Activated CD8-positive, alpha-beta memory T cell treated with anti-CD3 and anti-CD28 coated beads, Interleukin-2, amount 50 U/mL, for 24 hours (primary cell): ENCODE measurements at regions not wholly inside any gene's neighbourhood (a gene's known extent, or its start where the extent isn't known, plus 50 kb on each side); places are given as distances from the start of the nearest gene placed in this dataset.
"Not testable (repeated sequence)": the region's sequence is repeated elsewhere in the genome, so short reads cannot be mapped to it uniquely, and the experiment has no call there.

Experiments
- DNase-seq: peaks from one replicate; pipeline ENCODE4 v3.0.0-alpha.2; 2020; ENCODE audit errors: extremely low read depth

DNA sequence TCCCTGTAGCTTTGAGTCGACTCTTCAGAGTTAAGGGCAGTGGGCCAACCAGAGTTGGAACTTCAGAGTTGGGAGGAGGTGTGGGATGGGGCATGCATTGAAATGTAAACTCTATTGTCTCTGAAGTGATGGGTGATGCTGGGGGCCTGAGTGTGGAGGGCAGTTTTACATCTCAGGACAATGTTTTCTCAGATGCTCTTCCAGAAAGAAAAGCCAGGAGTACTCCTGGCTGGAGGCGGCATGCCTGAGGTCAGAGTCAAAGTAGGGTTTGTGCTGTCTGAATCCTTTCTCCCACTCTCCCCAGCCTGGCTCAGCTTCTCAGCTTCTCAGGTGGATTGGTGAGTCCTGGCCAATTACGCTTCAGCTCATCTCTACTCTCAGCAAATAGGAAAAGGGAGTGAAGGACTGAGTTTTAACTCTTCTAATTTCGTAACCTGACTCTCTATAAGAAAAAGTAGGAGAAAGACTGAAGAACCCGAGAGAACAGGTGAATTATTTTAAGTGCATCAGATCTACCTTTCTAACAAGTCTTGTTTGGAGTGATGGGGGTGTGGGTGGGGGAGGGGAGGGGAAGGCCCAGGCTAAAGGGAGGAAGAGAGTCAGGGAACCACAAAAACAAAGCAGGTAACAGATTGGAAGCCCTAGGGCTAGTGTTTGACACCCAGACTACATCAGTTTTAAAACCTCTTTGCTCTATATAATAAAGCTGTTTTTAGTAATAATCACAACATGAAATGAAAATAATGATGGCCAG is 107.5 kb upstream of the PELI1 start:
- DNase-seq: no peak

DNA sequence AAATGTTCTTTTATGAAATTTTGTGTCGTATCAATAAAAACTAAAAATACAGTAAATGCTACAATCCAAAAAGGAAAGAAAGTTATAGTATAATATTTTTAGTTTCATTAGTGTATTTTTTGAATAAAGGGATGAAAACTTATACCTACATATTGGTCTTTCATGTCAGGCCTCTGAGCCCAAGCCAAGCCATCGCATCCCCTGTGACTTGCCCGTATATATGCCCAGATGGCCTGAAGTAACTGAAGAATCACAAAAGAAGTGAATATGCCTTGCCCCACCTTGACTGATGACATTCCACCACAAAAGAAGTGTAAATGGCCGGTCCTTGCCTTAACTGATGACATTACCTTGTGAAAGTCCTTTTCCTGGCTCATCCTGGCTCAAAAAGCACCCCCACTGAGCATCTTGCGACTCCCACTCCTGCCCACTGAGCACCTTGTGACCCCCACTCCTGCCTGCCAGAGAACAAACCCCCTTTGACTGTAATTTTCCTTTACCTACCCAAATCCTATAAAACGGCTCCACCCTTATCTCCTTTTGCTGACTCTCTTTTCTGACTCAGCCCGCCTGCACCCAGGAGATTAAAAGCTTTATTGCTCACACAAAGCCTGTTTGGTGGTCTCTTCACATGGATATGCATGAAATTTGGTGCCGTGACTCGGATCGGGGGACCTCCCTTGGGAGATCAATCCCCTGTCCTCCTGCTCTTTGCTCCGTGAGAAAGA is 108.2 kb upstream of the PELI1 start:
- DNase-seq: not testable (repeated sequence)

DNA sequence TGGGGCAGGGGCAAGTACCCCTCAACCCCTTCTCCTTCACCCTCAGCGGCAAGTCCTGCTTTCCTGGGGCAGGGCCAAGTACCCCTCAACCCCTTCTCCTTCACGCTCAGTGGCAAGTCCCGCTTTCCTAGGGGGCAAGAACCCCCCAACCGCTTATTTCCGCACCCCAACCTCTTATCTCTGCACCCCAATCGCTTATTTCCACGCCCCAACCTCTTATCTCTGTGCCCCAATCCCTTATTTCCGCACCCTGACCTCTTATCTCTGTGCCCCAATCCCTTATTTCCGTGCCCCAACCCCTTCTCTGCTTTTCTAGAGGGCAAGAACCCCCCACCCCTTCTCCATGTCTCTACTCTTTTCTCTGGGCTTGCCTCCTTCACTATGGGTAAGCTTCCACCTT is 109.2 kb upstream of the PELI1 start:
- not testable (repeated sequence) for DNase-seq

DNA sequence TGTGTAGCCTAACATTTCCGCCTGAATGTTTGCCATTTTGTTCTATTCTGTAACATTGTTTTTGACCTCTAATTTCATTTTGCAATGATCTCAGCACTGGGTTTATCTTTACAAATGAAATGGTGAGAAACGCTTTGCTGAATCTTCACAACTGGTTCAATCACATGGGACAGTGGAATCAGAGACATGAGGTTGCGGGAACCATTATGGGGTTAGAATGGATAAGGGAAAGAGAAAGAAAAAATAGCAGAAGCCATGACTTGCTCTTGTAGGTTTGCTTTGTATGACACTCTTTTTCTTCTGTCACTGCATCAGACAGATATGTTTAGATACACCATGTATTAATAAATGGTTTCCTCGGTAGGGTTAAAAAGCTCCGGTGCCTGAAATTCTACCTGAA is 114.3 kb upstream of the PELI1 start:
- no peak for DNase-seq

DNA sequence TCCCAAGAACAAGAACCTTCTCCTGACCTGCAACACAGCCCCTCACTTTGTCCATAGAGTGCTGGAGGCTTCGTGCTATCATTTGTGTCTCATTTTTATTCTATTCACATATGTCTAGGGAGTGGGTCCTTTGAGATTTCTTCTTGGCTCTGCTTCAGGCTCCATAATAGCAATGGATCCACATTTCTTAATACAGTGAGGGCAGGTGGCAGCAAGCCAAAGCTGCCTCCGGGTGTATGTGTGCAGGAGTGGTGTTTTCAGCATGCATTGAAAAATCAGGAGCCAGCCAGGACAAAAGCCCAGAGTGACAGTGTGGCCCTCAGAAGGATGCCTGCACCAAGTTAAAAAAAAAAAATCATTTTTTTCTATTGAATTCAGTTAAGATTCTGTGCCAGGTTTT is 115.1 kb upstream of the PELI1 start:
- DNase-seq: no peak

DNA sequence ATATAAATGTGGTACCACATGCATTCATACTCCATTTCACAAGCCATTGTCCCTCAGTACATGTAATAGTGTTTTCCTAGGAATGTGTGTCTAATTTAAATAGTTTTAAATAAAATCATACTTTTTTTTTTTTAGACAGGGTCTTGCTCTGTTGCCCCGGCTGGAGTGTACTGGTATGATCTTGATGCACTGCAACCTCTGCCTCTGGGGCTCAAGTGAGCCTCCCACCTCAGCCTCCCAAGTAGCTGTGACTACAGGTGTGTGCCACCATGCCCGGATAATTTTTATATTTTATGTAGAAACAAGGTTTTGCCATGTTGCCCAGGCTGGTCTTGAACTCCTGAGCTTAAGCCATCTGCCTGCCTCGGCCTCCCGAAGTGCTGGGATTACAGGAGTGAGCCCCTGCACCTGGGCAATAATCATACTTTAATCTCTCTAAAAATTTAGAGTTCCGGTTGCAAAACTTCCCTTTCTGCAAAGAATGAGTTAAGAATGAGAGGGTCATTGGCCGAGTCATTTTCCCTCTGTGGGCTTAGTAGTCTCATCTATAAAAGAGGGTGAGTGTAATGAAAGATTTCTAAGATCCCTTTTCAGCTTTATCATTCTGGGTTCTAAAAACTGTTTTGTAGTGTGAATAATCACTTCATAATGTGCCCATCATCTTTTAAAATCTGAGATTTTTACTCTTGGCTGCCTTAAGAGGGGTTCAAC is 116.0 kb upstream of the PELI1 start:
- no peak for DNase-seq

DNA sequence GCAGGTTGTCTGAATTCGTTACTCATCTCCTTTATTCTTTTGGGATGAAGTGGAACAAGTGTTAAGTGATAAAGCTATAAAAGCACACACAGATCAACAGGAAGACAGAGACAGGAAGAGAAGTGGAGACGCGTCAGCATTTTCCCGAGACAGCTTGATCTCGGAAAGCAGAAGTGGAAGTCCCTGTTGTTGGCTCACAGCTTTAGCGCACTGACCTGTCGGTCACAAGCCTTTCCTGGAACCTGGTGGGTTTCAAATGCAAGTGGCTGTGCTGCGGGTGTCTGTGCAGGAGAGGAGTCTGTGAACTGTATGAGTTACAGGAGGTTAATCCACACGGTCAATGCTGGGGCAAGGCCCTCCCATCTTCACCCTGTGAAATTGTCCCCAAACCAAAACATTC is 116.6 kb upstream of the PELI1 start:
- no peak for DNase-seq

DNA sequence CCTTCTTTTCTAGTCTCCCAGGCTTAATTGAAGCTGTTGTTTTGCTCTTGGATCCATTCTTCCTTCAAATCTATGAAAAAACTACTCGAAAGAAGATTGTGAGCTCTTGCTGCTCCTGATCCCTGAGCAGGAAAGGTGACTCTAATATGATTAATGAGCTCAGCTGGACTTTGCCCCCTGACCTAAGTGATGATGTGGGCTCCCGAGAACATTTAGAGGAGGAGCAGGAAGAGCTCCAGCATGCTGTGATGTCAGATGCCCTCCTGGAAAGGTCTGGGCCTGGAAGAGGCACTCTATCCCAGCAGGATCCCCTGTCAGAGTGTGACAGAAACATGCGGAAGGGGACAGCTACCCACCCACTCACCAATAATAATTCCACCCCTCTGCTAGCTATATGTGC is 117.9 kb upstream of the PELI1 start:
- no peak for DNase-seq

DNA sequence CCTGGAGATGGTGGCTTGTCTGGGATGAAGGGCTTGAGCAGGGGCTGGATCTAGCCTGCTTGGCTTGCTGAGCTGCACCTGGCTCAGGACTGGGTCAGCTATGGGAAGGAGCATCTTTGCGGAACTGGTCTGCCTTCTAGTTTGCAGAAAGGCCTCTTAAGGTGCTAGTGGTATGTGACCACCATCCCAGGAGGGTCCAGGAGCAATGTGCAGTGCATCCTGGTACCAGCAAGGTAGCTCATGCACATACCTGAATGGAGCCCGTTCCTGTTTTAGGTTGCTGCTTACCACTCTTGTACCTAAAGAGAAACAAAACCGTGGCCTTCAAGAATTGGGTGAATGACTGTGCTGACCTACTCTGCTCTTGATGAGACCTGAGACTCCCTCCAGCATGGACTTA is 118.6 kb upstream of the PELI1 start:
- DNase-seq: no peak

DNA sequence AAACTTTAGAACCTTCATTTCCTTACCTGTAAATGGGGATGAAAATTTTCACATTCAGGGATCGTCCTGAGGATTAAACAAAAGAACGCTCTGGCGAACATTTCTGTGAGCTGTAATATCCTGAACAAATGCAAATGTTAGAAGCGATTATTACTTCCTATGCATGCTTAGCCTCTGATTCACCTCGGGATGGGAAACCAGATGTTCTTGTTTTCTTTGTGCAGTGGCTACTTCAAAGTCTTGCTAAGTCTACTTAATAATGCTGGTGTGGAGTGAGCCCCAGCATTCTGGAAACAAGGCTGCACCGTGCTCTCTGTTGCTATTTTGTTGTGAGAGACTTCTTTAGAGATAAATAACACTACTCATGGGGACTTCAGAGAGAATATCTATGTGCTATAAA is 119.1 kb upstream of the PELI1 start:
- no peak for DNase-seq

DNA sequence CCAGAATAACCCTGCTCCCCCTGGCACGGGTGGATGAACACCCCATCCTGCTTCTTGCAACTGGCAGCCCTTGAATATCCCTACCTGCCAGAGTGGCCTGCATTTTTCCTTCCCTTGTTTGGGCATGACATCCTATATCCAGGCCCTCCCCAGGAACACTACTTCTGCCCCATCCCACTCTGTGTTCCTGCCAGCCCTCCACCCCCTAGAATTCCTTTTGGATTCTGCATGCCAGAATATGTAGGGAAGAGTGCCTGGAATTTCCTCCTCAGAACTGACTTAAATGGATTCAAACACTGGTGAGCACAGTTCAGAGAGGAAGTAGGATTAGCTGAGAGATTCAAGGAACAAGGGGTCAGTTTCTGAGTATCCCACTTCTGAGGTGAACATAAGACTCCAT is 123.5 kb upstream of the PELI1 start:
- no peak for DNase-seq

DNA sequence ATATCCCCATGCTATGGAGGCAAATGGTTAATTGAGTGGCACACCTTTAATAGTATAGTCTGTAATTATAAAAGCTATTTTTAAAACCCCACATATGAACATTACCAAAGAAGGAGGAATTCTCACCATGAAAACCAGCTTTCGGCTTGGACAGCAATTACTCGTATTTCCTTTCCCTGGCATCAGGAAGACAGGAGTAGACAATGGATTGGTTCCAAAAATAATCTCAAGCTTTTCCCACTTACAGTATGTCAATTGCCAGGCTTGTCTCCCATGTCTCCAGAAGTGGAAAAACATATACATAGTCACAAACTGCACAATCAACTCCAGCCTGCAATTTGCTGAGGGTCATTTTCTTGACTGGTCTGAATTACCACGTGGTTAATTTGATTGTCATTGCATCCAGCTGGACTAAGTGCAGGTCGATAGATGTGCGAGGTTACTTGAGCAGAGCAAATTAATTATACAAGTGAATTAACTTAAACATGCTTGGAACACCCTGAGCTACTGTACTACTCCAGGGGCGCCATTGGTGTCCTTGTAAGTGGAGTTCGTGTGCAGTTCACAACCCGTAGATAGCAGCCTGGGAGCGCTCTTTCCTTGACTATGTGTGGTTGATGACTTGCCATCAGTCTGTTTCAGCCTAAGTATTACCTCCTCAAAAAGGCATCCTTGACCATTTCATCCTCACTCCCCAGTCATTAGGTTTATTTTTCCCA is 124.3 kb upstream of the PELI1 start:
- no peak for DNase-seq

DNA sequence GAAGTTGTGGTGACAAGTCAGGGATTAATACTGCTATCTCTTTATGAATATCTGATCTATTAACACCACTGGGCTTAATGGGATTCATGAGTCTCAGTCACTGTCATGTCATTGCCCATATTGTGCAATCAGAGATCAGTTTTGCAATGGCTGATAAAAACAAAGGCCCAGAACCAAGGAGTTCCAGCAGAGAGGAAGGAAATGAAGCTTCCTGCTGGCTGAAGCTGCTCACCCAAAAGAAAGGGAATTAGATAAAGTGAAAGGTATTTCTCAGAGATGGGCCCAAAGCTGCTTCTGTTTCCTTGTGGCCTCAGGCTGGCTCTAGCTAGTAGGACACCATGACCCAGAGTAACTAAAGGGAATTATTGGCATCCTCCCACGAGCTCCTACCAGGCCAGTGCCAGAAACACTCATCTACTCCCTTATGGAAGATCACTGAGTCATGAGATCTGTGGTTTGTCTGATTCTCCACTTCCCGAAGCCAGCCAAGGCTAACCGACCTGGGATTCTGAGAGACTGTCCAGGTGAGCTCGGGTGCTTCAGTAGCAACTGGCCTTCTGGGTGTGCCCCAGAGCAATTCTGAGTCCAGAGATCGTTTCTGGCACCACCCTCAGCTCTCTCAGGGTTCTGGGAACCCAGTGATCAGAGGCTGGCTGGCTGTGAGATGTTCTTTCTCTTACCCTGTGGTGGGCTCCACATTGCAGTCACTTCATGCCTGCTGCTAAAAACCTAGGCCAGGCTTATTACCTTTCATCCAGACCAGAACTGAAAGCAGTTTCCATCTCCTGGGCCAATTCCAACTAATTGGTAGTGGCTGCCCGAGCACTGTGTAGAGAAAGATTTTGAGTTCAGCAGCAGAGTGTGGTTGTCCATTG is 129.5 kb upstream of the PELI1 start:
- no peak for DNase-seq

DNA sequence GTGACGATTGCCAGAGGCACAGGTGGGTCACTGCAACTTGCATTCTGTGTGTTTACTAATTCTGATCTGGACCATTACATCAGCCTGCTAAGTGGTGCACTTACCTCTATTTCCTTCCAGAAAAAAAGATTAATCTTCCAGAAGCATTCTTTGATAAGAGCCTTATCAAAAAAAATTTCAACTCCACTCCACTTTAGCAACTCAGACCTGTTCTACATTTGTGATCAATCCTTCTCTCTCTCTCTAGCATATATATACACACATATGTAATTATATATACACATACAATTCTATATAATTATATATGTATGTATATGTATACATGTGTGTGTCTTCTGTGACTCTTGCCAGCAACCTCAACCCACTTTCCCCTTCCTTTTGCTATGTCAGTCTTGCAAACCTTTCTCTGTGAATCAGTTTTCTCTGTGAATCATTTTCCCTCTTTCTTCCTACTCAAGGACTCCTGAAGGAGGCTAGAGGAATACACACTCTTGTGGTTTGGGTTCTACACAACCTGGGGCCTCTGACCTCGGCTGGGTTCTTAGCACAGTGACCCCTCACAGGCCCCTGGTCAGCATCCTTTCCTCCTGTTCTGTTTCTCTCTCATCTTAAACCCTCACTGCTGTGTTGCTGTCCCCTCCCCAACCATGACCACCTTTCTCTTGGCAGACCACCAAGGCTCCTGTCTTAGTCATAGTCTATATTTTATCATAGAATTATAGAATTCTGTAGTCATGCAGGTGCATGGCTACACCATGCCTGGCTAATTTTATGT is 130.4 kb upstream of the PELI1 start:
- no peak for DNase-seq

DNA sequence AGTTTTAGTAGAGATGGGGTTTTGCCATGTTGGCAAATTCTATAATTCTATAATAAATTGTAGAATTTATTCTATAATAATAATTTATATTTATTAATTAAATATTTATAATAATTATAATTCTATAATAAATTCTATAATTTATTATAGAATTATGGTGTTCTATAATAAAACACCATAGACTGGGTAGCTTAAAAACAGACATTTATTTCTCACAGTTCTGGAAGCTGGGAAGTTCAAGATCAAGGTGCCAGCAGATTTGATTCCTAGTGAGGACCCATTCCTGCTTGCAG is 130.9 kb upstream of the PELI1 start:
- DNase-seq: no peak

DNA sequence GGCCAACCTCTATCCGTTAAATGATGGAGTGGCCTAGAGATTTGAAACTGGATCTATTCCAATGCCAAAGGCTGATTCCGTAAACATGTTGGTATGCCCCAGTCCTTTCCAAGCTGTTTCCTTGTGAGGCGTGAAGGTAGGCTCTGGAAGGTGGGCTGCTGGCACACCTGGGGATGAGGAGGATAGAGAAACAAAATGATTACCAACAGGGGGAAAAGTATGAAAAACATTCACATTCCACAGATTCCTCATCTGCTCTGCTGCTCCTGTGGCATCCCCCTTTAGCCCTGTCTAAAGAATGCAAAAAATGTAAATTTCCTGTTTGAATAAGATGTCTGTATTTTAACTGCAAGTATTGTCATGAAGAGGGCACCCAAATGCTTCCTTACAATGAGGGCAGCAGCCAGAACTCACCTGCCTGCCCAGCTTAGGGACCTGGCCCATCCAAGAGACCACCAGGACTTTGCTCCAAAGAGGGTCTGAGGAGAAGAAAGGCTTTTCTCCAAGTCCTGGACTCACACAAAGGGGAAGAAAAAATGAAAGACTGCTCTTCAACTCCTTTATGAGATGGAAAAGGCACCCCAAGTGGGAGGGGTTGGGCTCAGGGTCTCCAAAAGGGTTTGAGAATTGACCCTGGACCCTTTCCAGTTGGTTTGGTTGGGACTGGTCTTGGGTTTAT is 132.3 kb upstream of the PELI1 start:
- no peak for DNase-seq

DNA sequence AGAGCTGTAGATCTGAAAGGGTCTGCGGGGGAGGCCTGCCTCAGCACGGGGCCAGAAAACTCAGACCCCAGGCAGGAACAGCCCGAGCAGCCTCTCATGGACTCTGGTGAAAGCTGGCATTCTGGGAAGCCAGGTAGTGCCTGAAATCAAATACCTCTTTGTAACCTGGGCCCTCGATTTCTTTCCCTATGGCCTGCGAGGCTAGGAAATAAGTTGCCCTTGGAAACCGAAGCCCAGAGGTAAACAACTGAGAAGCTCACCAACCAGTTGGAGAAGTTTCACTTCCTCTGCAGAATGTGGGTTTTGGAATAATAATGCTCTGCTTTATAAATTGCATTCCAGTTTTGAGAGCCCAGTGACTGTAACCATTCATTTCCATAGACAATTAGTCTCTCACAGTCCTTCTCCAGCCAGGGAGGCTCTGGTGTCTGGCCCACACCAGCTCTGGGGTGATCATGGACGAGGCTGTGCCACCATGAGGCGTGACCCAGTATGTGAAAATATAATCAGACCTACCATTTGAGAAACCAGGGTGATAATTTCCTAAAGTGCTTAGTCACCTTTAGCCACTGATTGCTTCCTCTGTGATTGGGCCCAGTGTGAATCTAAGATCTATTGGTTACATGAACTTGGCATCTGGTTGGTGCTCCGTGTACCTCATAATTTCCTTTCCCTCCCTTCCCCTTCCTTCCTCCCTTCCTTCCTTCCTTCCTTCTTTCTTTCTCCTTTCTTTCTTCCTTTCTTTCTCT is 133.1 kb upstream of the PELI1 start:
- no peak for DNase-seq

DNA sequence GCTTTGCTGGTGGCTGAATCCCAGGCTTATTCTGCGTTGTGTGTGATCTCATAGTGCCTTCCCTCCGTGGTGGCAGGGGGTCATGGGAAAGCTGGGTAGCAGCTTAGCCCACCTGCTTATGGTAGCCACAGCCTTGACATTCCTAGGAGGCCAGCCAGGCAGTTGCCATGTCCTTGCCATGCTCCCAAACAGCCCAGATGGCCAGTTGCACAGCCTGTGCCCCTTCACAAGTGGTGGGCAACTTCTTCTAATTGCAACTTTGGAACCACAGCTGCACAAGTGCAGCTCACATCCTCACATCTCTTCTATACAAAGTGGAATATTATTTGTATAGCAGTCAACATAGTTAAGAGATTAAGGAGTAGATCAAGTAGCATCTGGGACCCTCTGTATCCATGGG is 136.6 kb upstream of the PELI1 start:
- not testable (repeated sequence) for DNase-seq

DNA sequence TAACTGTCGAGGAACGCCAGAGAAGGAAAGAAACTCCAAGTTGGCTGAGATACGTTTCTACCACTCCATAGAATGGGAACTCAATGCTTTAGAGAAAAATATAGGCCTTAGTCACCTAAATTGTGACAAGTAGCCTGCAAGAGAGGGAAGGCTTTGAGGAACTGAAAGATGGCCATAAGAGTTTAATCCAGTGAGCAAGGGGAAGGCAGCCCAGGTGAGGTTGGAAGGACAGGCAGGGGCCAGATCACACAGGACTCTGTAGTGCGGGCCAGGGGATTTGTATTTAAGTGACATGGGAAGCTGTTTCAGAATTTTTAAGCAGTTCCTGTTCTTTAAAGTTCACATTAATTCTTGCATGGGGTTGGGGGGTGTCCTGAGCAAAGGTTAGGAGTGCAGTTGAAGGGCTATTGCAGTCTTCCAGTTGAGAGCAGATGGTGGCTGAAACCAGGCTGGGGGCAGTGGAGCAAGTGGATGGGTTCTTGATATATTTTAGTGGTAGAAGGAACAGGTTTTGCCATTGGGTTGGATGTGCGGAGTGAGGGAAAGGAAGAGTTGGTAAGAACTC is 138.9 kb upstream of the PELI1 start:
- DNase-seq: no peak
